Inferior parietal cortex (tissue), 1 donor: ENCODE measurements at regions not wholly inside any gene's neighbourhood (a gene's known extent, or its start where the extent isn't known, plus 50 kb on each side); places are given as distances from the start of the nearest gene placed in this dataset.
"Not testable (repeated sequence)": the region's sequence is repeated elsewhere in the genome, so short reads cannot be mapped to it uniquely, and the experiment has no call there.

Experiments
- DNase-seq: peaks from one replicate; pipeline ENCODE4 v3.0.0-alpha.2; 2016; ENCODE audit errors: extremely low spot score

DNA sequence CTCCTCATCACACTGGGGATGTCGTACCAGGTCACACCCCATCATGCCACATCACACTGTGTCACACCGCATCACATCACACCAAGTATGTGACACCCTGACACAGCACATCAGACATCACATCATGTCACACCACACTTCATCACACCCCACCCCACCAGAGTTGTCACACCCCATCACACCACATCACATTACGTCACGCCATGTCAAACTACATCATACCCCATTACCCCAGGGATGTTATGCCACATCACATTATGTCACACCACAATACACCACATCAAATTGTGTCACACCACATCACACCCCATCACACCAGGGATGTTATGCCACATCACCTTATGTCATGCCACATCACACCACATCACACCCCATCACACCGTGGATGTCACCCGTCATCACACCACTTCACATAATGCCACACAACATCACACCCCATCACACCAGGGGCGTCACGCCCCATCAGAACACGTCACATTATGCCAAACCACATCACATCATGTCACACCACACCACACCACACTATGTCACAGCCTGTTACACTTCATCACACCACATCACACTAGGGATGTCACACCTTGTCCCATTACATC is 133.6 kb downstream of the TMEM121 start:
- DNase-seq: no peak

DNA sequence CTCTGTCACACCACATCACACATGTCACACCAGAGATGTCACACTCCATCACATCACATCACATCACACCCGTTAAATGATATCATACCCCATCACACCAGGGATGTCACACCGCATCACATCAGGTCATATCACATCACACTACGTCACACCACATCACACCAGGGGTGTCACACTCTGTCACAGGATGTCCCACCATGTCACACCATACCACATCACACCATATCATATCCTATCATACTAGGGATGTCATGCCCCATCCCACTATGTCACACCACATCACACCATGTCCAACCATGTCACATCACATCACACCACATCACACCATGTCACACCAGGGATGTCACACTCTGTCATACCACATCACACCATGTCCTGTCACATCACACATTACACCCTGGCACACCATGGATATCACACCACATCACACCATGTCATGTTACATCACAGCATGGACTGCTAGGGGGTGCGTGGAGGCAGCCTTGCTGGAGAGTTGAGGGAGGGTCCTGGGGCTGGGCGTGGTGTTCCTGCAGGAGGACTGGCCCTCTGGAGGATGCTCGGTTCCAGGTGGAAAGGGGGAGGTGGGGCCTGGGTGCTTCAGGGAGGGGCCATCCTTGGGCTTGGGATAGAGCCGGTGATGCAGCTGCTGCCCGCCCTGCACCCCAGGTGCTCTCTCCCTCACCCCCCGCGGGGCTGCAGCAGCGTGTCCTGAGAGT is 134.6 kb downstream of the TMEM121 start:
- DNase-seq: no peak

DNA sequence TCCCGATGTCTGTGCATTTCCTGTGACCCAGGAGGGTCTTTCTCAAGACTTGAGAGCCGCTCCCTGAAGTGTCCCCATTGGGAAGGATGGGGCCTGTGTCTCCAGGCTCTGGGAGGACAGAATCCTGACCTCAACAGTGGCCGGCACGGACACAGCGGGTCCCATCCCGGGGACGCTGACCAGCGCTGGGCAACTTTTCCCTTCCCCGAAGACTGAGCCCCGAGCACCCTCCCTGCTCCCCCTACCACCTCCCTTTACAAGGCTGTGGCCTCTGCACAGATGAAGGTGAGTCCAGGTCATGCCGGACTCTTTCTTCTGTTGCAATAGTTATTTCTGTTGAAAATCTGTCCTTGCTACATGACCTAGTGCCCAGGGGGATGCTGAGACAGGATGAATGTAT is 135.7 kb downstream of the TMEM121 start:
- not testable (repeated sequence) for DNase-seq

DNA sequence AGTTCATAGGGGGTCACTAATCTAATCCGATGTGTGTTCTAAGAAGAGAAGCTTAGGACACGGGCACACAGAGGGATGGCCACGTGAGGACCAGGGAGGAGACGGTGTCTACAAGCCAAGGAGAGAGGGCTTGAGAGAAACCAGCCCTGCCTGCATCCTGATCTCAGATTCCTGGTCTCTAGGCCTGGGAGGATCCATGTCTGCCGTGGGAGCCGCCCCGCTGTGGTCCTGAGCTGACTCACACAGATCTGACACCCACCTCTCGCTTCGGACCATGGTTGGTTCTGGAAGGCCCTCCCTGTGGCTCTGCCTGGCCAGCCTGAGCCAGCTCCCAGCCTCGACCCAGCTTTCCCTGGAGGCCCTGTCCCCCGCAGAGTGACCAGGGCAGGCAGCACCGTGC is 136.2 kb downstream of the TMEM121 start:
- not testable (repeated sequence) for DNase-seq

DNA sequence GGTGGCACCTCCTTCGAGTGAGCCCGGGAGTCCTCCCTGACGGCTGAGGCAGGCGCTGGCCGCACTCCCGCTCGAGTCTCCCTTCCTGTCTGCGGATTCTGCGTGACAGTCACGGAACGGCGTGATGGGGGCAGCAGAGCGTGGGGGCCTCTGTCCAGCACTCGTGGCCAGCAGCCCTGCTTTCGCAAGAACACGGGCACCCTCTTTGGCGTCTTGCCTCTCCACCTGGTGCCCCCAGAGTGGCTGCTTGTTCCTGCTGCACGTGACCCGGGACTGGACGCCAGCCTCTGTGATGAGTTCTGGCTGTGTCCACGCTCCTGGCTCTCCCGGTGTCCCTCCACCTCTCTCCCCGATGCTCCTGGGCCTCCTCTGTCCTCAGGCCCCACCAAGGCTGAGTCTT is 136.9 kb downstream of the TMEM121 start:
- DNase-seq: not testable (repeated sequence)

DNA sequence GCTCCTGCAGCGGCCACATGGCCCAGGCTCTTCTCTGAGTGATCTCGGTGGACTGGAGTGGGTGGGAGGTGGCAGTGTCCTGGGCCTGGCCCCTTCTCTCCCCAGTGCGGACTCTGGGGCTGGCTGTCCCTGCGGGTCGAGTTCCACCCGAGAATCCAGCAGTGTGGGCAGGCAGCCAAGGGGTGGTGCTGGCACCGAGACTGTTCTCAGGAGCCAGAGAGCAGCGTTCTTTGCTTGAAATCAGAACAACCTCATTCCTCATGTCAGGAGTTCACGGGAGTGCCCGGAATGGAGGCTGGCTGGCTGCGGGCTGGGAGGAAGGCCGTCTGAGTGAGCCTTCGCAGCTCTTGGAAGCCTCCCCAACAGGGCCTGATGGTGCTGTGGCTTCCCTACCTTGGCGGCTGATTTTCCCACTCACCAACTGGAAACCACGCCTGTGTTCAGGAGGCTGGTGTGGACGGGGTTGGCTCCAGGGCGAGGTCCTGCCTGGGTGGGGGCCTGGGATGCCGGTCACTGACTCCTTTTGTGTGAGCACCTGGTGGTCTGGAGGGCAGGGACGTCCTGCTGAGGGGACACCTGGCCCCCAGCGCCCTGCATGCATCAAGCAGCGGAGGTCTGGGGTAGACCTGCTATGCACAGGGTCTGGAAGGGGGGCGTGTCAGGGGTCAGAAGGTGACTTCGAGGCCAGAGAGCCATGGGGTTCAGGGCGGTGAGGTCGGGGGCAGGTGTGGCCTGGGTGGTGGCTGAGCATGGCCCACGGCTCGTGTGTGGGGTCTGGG is 137.6 kb downstream of the TMEM121 start:
- not testable (repeated sequence) for DNase-seq

DNA sequence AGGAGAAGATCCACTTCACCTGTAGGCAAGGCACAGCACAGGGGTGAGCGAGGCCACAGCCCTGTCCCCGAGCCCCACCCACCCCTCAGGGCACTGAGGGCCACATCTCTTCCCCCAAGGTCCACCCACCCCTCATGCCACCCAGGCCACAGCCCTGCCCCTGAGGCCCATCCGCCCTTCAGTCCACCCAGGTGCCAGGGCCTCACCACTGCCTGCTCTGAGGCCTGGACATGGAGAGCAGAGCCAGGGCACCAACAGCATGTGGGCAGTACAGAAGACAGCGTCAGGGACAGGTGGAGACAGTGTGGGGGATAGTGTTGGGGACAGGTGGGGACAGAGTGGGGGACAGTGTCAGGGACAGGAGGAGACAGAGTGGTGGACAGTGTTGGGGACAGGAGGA is 138.3 kb downstream of the TMEM121 start:
- DNase-seq: no peak

DNA sequence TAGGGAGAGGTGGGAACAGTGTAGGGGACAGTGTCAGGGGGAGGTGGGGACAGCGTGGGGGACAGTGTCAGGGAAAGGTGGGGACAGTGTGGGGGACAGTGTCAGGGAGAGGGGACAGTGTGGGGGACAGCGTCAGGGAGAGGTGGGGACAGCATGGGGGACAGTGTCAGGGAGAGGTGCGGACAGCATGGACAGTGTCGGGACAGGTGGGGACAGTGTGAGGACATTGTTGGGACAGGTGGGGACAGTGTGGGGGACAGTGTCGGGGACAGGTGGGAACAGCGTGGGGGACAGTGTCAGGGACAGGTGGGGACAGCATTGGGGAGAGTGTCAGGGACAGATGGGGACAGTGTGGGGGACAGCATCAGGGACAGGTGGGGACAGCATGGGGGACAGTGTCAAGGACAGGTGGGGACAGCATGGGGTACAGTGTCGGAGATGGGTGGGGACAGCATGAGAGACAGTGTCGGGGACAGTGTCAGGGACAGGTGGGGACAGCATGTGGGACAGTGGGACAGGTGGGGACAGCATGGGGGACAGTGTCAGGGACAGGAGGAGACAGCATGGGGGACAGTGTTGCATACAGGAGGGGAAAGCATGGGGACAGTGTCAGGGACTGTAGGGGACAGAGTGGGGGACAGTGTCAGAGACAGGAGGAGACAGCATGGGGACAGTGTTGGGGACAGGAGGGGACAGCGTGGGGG is 139.0 kb downstream of the TMEM121 start:
- no peak for DNase-seq

DNA sequence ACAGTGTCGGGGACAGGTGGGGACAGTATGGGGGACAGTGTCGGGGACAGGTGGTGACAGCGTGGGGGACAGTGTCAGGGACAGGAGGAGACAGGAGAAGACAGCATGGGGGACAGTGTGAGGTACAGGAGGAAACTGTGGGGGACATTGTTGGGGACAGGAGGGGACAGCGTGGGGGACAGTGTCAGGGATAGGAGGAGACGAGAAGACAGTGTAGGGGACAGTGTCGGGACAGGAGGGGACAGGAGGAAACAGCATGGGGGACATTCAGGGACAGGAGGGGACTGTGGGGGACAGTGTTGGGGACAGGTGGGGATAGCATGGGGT is 139.5 kb downstream of the TMEM121 start:
- no peak for DNase-seq

DNA sequence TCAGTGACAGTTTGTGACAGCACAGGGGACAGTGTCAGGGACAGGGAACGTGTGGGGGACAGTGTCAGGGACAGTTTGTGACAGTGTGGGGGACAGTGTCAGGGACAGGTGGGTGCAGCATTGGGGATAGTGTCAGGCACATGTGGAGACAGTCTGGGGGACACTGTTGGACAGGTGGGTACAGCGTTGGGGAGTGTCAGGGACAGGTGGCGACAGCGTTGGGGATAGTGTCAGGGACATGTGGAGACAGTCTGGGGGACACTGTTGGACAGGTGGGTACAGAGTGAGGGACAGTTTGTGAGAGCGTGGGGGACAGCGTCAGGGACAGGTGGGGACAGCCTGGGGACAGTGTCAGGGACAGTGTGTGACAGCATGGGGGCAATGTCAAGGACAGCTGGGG is 140.0 kb downstream of the TMEM121 start:
- DNase-seq: no peak

DNA sequence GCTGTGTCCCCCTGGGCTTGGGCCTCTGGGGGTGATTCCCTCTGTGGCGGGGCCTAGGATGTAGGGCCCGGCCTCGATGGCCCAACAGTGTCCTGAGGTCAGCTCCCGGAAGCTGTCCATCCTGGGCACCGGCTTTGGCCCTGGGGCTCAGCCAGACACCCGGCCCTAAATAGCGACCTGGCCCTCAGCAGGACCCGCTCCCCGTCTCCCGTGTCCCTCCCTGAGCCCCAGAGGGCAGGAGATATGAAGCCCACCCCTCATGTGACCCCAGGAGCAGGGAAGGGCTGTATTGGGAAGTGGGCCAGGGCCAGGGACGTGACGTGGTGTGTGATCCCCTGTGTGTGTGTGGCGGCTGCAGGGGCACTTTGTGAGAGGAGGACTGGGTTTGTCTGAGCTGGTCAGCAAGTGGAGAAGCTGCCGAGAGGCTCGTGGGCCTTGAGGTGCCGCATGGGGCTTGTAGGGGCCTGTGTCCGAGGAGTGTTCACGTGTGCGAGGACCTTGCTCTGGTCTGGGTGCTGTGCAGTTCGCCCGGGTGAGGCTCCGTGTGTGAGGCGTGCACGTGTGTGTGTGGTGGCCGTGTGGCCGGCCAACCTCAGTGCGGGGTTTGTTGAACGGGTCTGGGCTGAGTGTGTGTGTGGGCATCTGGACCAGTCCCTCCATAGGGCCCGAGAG is 140.7 kb downstream of the TMEM121 start:
- DNase-seq: not testable (repeated sequence)

DNA sequence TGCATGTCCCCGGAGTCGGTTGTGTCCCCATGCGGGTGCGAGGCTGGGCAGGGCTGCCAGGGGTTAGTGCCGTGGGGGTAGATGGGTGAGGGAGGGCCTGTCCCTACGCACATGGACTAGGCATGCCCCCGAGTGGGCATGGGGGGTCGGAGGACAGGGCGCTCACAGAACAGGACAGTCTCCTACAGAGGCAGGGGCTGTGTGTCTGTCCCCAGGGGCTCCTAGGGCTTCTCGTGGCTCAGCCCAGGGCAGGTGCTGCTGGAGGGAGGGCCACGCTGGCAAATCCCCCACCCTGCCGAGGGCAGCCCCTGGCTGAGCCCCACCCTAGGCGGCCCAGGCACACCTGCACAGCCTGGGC is 141.3 kb downstream of the TMEM121 start:
- DNase-seq: not testable (repeated sequence)

DNA sequence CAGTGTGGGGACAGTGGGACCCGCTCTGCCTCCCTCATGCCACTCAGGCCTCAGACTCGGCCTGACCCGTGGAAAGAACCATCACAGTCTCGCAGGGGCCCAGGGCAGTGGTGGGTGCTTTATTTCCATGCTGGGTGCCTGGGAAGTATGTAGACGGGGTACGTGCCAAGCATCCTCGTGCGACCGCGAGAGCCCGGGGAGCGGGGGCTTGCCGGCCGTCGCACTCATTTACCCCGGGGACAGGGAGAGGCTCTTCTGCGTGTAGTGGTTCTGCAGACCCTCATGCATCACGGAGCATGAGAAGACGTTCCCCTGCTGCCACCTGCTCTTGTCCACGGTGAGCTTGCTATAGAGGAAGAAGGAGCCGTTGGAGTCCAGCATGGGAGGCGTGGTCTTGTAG is 141.6 kb downstream of the TMEM121 start:
- not testable (repeated sequence) for DNase-seq

DNA sequence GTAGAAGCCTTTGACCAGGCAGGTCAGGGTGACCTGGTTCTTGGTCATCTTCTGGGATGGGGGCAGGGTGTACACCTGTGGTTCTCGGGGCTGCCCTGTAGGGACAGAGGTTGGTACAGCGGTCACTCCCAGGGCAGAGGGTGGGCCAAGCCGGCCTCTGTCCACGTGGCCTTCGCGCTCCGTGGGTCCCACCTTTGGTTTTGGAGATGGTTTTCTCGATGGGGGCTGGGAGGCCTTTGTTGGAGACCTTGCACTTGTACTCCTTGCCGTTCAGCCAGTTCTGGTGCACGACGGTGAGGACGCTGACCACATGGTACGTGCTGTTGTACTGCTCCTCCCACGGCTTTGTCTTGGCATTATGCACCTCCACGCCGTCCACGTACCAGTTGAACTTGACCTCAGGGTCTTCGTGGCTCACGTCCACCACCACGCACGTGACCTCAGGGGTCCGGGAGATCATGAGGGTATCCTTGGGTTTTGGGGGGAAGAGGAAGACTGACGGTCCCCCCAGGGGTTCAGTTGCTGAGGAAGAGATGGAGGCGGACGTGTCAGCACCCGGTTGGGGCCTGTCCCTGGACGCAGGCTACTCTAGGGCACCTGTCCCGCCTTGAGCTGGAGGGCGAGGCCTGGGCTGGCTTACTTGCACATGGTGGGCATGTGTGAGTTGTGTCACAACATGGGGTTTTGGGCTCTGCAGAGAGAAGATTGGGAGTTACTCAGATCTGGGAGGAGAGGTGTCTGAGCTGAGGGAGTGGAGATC is 142.3 kb downstream of the TMEM121 start:
- DNase-seq: not testable (repeated sequence)

DNA sequence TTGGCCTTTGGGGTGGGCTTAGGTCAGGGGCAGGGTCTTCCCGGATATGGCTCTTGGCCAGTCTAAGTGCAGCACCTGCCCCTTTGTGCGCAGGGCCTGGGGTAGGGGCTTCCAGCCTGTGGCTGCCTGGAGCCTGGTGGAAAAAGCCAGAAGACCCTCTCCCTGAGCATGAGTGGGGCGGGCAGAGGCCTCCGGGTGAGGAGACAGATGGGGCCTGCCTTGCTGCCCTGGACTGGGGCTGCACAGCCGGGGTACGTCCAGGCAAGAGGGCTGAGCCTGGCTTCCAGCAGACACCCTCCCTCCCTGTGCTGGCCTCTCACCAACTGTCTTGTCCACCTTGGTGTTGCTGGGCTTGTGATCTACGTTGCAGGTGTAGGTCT is 142.8 kb downstream of the TMEM121 start:
- not testable (repeated sequence) for DNase-seq

DNA sequence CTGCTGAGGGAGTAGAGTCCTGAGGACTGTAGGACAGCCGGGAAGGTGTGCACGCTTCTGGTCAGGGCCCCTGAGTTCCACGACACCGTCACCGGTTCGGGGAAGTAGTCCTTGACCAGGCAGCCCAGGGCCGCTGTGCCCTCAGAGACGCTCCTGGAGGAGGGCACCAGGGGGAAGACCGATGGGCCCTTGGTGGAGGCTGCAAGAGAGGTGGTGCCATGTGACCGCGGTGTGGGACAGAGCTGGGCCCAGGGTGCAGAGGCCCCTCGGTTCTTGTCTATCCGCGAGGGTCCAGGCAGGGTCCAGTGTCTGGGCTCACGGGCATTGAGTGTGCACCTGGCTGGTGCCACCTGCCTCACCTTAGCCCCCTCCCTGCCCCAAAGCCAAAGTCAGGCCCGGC is 143.3 kb downstream of the TMEM121 start:
- not testable (repeated sequence) for DNase-seq

DNA sequence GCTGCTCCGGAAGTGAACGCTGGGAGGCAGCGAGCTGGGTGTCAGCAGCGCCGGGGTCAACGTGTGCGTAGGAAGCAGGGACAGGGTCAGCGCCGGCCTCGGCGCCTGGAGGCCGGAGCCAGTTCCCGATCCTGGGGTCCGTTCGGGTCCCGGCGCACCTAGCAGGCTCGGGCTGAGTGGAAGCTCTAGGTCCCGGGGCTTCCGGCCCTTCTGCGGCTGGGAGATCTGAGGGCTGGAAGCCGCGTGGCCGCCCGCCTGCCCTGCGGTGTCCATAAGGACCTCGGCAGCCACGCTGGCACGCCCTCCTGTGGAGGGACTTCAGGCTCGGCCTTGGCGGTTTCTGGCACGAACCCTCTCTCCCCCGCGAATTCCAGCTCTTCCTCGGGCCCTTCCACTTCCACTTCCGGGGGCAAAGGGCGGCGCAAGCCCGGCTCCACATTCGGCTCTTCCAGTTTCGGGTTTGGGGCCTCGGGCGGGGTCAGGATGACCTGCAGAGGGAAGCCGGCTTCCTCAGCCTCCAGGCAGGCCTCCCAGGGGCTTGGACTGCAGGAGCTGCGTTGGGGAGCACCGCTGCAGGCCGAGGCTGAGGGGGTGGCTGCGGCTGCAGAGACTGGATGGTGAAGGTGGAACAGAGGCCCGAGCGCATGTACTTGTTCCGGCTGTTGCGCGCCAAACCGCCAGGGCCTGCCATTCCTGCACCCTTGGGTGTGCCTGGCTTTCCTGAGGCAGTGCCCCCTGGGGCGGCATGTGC is 146.2 kb downstream of the TMEM121 start:
- DNase-seq: not testable (repeated sequence)

DNA sequence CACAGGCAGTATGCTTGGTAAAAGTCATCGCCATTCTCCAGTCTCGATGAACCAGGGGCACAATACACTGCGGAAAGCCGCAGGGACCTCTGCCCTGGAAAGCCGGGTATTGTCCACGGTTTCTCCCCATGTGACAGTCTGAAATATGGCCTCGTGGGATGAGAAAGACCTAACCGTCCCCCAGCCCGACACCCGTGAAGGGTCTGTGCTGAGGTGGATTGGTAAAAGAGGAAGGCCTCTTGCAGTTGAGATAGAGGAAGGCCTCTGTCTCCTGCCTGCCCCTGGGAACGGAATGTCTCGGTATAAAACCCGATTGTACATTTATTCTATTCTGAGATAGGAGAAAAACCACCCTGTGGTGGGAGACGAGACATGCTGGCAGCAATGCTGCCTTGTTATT is 149.1 kb downstream of the TMEM121 start:
- not testable (repeated sequence) for DNase-seq

DNA sequence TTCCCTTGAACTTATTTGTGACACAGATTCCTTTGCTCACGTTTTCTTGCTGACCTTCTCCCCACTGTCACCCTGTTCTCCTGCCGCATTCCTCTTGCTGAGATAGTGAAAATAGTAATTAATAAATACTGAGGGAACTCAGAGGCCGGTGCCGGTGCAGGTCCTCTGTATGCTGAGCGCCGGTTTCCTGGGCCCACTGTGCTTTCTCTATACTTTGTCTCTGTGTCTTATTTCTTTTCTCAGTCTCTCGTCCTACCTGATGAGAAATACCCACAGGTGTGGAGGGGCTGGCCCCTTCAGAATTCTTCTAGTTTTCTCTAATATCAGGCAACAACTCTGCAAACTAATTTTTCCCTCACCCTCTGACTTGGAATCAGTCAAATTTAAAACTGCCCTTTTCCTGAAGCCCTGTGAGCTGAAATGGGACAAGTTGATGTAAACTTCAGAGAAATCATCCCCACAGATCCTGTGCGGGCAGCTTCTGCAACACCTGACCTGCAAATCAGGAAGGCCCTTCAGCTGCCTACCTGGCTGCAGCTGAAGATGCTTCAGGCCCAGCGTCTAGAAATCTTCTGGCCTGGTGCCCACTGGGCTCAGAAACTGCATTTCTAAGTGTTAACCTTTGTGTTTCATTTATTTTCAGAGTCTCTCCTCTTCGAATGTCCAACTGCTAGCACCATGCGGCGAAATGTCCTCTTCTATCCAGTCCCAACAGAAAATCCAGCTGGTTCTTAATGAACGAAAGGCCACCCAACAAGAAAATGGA is 149.7 kb downstream of the TMEM121 start:
- DNase-seq: not testable (repeated sequence)

DNA sequence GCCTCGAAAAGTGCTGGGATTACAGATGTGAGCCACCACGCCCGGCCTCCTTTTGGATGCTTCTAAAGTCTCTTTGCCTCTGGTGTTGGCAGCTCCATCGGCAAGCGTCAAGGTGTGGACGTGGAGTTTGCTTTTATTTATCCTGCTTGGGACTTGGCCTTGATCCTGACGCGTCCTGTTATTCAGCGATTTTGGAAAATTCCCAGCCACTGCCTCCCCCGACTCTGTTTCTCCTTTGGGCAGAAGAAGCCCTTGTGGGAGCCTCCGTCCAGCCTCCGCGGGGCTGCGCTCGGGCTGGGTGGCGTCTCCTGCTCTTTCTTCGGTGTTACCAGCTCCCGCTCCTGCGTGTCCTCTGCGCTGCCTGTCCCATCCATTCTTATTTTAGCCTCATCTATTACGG is 151.7 kb downstream of the TMEM121 start:
- DNase-seq: not testable (repeated sequence)
